ENCODE measurements at regions not wholly inside any gene's neighbourhood (a gene's known extent, or its start where the extent isn't known, plus 50 kb on each side); places are given as distances from the start of the nearest gene placed in this dataset.

DNA sequence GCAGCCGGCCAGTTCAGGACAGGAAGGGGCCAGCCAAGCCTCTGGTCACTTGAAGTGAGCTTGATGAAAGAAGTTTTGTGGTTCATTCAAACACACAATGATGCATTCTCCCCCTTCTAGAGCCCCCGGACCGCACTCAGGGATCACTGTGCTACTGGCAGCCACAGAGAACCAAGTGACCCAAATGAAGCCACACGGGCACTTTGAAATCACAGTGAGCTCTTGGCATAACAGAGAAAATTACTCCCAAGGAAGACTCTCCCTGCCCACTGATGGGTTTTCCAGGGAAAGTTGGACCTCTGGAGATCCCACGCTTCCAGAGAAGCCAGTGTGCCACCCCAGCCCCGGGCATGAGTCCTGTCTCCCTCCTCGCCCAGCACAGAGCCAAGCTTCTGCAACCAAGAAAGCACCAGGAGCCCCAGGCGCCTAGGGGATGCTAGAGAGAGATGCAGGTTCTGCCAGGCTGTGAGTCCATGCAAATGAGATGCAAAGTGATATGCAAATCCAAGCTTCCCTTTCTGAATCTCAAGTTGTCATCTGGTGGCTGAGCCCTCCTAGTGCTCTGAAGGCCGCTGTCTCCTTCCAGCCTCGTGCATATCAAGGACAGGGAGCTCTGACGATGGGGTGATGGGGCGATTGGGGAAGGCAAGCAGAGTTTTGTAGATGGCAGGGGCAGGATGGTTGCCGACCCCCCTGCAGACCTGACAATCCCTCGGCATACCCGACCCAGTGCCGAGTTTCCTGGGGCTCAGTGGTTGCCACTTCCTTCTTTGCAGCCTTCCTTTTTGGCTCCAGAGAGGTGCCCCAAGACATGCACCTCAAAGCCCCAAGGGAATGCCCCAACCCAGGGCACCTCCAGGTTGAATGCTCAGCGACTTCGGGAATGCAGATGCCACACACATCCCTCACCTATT, 59.7 kb upstream of the TNRC6C start:
- TF ChIP-seq POLR2A (IDR thresholded peaks at IDR 0.05; ENCODE audit: low read depth, low read length) (no peak), POU2F2 (IDR thresholded peaks at IDR 0.05; ENCODE audit: low read depth, low read length) (peak; percentile 68; the same call in 1 of the 2 replicates)
- FAIRE-seq (no peak), DNase-seq (ENCODE audit: insufficient read length, low spot score) (no peak)

DNA sequence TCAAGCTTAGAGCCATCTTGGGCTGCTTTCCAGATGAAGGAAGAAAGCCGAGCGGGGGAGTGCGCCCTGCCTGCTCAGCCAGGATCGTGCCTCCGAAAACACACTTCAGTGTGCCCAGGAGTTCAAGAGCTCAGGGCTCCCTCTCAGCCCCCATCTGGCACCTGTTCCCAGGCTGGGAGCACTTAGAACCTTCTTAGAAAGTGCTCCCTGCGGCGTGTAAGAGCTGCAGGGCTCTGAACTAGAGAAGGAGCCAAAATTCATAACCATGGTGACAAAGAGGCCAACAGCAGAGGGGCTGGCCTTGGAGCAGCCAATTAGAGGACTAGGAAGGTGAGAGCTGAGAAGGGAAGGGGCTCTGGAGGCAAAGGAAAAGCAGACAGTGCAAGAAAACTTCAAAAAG, 59.0 kb upstream of the TNRC6C start:
- DNase-seq (ENCODE audit: insufficient read length, low spot score) (no peak), FAIRE-seq (no peak)
- no peak for TF ChIP-seq POU2F2 (IDR thresholded peaks at IDR 0.05; ENCODE audit: low read depth, low read length)
- TF ChIP-seq POLR2A (IDR thresholded peaks at IDR 0.05; ENCODE audit: low read depth, low read length), result no peak
- TF ChIP-seq POLR2AphosphoS5 (IDR thresholded peaks at IDR 0.05; ENCODE audit: low read depth, low read length), result no peak

DNA sequence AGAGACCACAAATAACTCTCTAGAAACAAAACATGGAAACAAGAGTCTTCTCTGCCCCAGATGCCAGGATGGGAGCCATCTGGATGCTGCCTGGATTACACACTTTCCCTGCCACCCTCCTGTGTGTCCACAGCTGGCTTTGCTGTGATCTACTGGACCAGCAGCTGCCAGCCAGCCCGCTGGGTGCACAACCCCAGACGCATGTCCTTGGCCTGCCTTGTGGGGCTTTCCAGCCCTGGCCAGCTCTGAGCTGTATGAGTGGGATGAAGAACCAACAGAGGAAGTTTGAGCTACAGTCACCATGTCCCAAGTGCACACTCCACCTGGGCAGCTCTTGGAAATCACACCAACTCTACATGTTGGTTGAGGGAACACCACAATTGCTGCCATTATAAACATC, 57.0 kb upstream of the TNRC6C start:
- FAIRE-seq (no peak), DNase-seq (ENCODE audit: insufficient read length, low spot score) (no peak)
- no peak for TF ChIP-seq TAF1 (IDR thresholded peaks at IDR 0.05; ENCODE audit: low read depth, low read length)
- no peak for TF ChIP-seq PAX5 (IDR thresholded peaks at IDR 0.05; ENCODE audit: insufficient read depth, low read length, severe bottlenecking)
- TF ChIP-seq SPI1 (IDR thresholded peaks at IDR 0.05; ENCODE audit: low read depth, low read length), result no peak
- no peak for TF ChIP-seq POLR2A (IDR thresholded peaks at IDR 0.05; ENCODE audit: low read depth, low read length)
- no peak for TF ChIP-seq POLR2AphosphoS5 (IDR thresholded peaks at IDR 0.05; ENCODE audit: low read depth, low read length)
- no peak for TF ChIP-seq POU2F2 (IDR thresholded peaks at IDR 0.05; ENCODE audit: low read depth, low read length)

DNA sequence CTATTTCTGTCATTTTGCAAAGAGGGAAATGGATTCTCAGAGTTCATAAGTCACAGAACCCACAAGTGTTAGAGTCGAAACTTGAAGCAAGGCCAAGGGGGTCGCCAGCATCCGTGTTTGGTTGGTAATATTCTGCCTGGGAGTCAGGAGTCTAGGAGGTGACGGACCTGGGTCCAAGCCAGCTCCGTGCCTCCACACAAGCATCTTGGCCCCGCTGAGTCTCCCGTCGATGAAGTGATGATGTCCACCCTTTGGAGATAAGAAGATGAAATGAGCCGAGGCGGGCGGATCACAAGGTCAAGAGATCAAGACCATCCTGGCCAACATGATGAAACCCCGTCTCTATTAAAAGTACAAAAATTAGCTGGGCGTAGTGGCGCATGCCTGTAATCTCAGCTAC, 53.2 kb upstream of the TNRC6C start:
- no peak for TF ChIP-seq POLR2AphosphoS5 (IDR thresholded peaks at IDR 0.05; ENCODE audit: low read depth, low read length)
- no peak for TF ChIP-seq TAF1 (IDR thresholded peaks at IDR 0.05; ENCODE audit: low read depth, low read length)
- no peak for TF ChIP-seq PAX5 (IDR thresholded peaks at IDR 0.05; ENCODE audit: insufficient read depth, low read length, severe bottlenecking)
- no peak for TF ChIP-seq SPI1 (IDR thresholded peaks at IDR 0.05; ENCODE audit: low read depth, low read length)
- TF ChIP-seq POLR2A (IDR thresholded peaks at IDR 0.05; ENCODE audit: low read depth, low read length), result no peak
- no peak for TF ChIP-seq POU2F2 (IDR thresholded peaks at IDR 0.05; ENCODE audit: low read depth, low read length)
- FAIRE-seq (no peak), DNase-seq (ENCODE audit: insufficient read length, low spot score) (no peak)

DNA sequence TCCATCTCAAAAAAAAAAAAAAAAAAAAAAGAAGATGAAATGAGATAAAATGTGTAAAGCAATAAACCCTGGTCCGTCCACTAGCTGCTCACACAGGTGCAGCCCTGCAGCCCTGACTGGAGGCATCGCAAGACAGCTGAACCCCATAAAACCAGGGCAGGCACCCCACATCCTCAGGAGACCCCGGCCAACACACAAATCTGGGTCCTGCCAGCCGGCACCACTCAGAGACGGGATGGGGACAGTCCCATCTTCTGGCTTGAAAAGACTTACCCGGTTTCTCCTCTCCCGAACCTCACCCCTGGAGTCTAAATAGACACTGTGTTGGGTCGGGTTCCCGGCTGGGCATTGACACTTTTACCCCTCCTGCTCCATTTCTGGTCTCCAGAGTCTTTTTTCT, 52.7 kb upstream of the TNRC6C start:
- DNase-seq (ENCODE audit: insufficient read length, low spot score) (no peak), FAIRE-seq (no peak)
- TF ChIP-seq SPI1 (IDR thresholded peaks at IDR 0.05; ENCODE audit: low read depth, low read length) (no peak), POLR2AphosphoS5 (IDR thresholded peaks at IDR 0.05; ENCODE audit: low read depth, low read length) (no peak), PAX5 (IDR thresholded peaks at IDR 0.05; ENCODE audit: insufficient read depth, low read length, severe bottlenecking) (no peak), POU2F2 (IDR thresholded peaks at IDR 0.05; ENCODE audit: low read depth, low read length) (no peak), TAF1 (IDR thresholded peaks at IDR 0.05; ENCODE audit: low read depth, low read length) (no peak), POLR2A (IDR thresholded peaks at IDR 0.05; ENCODE audit: low read depth, low read length) (no peak)

DNA sequence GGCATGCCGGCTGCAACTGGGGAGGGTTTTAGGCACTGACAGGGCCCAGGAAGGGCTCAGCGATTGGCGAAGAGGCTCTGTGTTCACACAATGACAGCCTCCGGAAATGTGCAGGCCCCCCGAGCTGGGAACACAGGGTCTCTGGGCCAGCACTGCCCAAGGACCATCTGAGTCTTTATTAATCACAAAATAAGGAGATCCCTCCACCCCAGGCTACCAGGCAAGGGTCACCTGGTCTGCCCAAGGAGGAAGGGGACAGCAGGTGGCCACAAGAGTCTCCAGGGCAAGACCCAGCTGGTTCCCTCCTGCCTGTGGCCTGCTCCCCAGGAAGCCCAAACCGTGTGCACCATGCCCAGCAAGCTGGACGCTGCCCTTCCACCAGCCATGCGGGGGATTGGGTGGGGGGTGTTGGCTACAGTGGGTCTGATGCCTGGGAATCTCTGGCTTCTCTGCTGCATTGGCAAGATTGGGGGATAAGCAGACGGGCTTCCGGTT, 52.1 kb upstream of the TNRC6C start:
- TF ChIP-seq POLR2AphosphoS5 (IDR thresholded peaks at IDR 0.05; ENCODE audit: low read depth, low read length), result no peak
- no peak for TF ChIP-seq SPI1 (IDR thresholded peaks at IDR 0.05; ENCODE audit: low read depth, low read length)
- no peak for TF ChIP-seq POLR2A (IDR thresholded peaks at IDR 0.05; ENCODE audit: low read depth, low read length)
- TF ChIP-seq PAX5 (IDR thresholded peaks at IDR 0.05; ENCODE audit: insufficient read depth, low read length, severe bottlenecking), result no peak
- TF ChIP-seq TAF1 (IDR thresholded peaks at IDR 0.05; ENCODE audit: low read depth, low read length), result no peak
- no peak for TF ChIP-seq POU2F2 (IDR thresholded peaks at IDR 0.05; ENCODE audit: low read depth, low read length)
- no peak for DNase-seq (ENCODE audit: insufficient read length, low spot score)
- no peak for FAIRE-seq

DNA sequence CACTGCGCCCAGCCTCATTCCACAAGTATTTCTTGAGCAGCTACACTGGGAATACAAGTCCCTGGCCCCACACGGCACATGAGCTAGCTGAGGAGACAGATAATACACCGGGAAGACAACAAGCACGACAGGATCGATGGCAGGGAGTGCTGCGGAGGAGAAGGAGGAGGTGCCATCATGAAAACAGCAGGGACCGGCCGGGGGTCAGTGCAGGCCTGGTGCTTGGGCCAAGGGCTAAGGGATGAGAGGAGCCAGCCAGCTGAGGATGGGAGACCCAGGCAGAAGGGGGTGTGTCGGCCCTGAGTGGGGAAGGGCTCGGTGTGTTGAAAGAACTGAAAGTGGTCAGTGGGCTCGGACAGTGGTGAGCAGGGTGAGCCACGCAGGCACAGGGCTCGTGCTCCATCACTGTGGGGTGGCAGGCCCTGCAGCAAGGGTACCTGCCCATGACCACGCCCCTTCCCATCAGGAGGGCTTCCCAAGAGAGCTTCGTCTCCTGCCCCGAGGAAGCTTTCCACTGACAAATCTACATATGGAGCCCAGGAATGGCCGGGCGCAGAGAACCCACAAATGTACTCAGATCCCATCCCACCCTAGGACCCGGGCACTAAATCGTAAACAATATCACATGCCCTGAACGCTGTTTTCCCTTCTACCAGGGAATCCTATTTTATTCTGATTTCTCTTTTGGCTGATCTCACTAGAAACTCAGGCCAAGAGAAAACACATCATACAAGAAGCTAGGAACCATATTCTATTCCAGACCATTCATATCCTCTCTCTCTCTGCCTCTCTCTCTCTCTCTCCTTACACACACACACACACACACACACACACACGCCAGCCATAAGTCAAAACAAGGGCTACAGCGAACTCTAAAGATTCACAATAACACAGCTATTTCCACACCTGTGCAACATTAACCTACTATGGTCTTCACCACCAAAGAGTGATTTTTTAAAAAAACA, 50.7 kb upstream of the TNRC6C start:
- FAIRE-seq (no peak), DNase-seq (ENCODE audit: insufficient read length, low spot score) (no peak)
- TF ChIP-seq SPI1 (IDR thresholded peaks at IDR 0.05; ENCODE audit: low read depth, low read length) (no peak), PAX5 (IDR thresholded peaks at IDR 0.05; ENCODE audit: insufficient read depth, low read length, severe bottlenecking) (no peak), TAF1 (IDR thresholded peaks at IDR 0.05; ENCODE audit: low read depth, low read length) (no peak), POU2F2 (IDR thresholded peaks at IDR 0.05; ENCODE audit: low read depth, low read length) (no peak), POLR2AphosphoS5 (IDR thresholded peaks at IDR 0.05; ENCODE audit: low read depth, low read length) (no peak), POLR2A (IDR thresholded peaks at IDR 0.05; ENCODE audit: low read depth, low read length) (no peak)

DNA sequence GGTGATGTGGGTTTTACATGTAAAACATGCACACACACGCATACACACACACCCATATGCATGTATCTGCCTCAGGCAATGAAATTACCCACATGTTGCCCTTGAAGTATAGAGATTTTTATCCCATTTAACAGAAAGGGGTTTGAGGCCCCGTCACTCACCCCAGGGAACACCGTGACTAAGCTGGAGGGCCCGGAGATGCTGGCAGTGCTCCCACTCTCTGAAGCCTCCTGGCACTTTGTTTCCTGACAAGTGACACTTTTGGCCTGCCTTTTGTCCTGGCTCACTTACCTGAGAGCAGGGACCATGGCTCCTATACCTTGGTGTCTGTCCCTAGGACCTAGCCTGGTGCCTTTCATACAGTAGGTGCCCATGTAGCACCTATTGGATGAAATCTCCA, 50.0 kb upstream of the TNRC6C start:
- no peak for DNase-seq (ENCODE audit: insufficient read length, low spot score)
- FAIRE-seq, result no peak
- no peak for TF ChIP-seq TAF1 (IDR thresholded peaks at IDR 0.05; ENCODE audit: low read depth, low read length)
- no peak for TF ChIP-seq POLR2A (IDR thresholded peaks at IDR 0.05; ENCODE audit: low read depth, low read length)
- no peak for TF ChIP-seq SPI1 (IDR thresholded peaks at IDR 0.05; ENCODE audit: low read depth, low read length)
- TF ChIP-seq POU2F2 (IDR thresholded peaks at IDR 0.05; ENCODE audit: low read depth, low read length), result no peak
- no peak for TF ChIP-seq POLR2AphosphoS5 (IDR thresholded peaks at IDR 0.05; ENCODE audit: low read depth, low read length)
- no peak for TF ChIP-seq PAX5 (IDR thresholded peaks at IDR 0.05; ENCODE audit: insufficient read depth, low read length, severe bottlenecking)
